ENCODE measurements at regions not wholly inside any gene's neighbourhood (a gene's known extent, or its start where the extent isn't known, plus 50 kb on each side); places are given as distances from the start of the nearest gene placed in this dataset.
A peak's percentile ranks its signal among the peaks of the same experiment; 100 is the strongest.

DNA sequence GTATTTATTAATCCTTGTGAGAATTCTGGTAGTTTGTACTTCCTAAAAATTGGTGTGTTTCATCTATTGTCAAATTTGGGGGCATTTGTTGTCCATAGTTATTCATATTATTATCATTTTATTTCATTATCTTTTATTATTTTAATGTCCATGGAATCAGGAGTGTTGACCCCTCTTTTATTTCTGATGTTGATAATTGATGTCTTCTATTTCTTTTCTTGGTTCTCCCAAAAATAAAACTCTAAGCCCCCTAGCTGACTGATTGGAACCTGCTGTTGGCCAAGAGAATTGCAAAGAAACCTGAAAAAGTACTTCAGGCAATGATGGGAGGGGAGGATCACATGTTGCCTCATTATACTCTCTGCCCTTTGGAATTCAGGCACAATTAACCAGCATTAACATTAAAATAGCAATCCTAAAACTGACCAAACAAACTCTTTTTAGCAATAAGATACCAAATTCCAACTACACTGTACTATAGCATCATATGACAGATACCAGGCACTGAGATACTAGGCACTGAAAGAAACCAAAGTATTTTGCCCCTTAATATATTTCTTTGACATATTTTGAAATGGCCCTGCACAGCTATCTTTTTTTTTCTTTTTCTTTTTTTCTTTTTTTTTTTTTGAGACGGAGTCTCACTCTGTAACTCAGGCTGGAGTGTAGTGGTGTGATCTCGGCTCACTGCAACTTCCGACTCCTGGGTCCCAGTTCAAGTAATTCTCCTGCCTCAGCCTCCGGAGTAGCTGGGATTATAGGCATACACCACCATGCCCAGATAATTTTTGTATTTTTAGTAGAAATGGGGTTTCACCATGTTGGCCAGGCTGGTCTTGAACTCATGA is 1097.2 kb upstream of the CNTNAP5 start:
- ATAC-seq: no peak

DNA sequence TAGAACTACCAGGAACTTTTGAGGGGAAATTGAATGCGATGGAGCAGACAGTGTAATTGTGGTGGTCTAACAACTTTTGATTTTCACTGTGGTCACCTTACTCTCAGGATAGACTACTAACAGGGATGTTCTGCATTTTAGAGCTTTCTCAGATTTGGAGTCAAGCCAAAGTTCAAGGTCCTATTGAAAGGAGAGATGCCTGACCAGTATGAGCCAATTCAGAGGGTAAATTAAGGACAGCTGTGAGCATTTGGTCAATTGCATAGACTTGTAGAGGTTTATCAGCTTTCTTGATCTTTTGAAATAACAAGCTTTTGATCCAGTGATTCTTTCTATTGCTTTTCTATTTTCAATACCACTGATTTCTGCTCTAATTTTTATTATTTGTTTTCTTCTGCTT is 1095.7 kb upstream of the CNTNAP5 start:
- no peak for ATAC-seq

DNA sequence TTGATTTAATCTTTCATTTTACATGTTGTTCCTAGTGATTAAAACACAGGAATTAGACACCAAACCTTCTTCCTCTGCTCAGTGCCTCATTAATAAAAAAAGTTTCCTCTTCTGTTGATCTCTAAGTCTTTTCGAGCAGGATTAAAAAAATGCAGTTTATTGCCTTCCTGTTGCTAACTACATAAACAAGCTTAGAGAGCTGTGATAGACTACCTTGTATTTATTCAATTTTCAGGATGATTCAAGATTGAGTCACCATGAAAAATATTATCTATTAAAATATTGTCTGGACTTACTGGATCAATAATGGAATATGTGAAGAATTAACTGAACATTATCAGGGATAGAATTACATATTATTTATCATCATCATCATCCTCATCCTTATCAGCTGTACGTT is 1089.6 kb upstream of the CNTNAP5 start:
- no peak for ATAC-seq

DNA sequence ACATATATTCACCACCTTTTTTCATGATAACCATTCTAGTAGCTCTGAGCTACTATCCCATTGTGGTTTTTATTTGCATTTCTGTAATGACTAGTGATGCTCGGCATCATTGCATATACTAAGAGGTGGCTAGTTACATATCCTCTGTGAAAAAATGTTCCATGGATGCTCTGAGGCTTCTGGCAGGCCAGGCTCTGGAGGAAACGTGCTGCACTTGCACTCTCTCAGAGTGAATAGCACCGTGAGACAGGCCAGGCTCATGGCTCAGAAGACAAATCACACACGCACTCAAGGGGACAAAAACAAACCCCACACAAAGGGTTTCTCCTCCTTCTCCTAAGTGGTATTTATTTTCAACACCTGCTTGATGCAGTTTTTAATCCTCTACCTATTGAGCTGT is 1085.3 kb upstream of the CNTNAP5 start:
- ATAC-seq: no peak

DNA sequence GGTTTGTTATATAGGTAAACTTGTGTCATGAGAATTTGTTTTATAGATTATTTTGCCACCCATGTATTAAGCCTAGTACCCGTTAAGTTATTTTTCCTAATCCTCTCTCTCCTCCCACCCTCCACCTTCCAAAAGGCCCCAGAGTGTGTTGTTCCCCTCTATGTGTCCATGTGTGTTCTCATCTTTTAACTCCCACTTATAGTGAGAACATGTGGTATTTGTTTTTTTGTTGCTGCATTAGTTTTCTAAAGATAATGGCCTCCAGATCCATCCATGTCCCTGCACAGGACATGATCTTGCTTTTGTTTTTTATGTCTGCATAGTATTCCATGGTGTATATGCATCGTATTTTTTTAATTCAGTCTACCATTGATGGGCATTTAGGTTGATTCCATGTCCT is 1075.6 kb upstream of the CNTNAP5 start:
- no peak for ATAC-seq

DNA sequence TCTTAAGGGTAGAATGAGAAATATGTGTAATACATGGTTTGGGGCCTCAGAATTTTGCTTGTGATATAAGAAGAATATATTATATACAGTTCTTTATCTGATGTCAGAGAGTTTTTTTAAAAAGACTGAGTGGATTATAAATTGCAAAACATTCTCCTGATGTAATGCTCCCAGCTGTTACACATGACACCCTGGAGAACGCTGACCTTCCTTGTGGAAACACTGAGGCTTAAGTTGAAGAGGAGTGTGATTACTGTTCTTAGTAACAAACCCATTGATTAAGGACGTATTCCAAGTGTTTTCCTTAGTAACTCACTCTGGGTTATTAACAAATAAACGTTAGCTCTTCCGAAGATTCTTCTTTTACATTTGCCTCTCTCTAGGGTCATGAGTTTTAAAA is 1069.3 kb upstream of the CNTNAP5 start:
- no peak for ATAC-seq

DNA sequence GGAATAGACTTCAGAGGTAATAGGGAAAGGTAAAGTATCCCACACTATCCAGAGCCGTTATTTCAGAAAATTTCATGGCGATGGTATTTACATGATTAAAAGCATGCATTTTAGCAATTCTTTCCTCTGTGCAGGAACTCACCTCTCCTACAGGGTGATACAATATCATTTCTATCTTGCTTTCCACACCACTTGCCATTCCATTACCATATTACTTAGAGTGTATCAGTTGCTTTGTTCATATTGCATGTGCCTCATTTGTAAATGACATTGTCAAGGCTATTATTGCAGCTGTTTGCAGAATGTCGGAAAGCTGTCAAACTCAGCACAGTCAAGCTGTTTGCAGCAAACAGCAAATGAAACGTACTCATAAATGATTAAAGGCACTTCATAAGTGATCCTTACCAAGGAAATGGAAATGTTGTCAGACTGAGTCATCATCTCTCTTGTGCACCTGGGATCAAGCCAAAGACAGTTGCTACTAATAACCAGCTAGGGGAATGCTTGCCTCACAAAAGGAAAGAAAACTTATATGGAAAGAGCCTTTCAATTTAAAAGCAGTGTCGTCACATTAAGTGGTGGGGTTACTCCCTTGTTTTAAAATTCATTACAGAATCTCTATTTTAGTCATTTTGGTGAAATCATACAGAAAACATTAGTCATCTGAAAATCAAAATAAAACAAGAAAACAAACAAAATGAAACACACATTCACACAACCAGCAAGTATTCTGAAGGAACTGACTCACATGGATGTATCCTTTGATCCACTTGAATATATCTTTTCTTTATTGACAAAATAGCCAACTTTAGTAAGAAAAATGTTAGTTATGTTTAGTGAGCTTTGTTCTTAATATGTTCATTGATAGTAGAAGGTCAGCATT is 1064.1 kb upstream of the CNTNAP5 start:
- no peak for ATAC-seq

DNA sequence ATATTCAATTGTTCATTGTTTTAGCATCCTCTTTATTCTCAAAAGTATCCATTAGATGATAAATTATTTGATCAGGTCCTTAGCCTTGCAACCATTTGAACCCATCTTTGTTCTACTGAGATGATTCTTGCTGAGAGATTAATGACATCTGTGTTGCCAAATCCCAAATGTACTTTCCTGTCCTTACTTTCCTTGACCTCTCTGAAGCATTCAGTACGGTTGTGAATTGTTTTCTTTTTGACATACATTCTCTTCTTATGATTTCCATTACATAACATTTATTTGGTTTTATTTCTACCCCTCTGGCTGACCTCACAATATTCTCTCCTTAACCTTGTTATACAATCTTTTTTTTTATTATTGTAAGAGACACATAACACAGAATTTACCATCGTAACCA is 1058.6 kb upstream of the CNTNAP5 start:
- no peak for ATAC-seq

DNA sequence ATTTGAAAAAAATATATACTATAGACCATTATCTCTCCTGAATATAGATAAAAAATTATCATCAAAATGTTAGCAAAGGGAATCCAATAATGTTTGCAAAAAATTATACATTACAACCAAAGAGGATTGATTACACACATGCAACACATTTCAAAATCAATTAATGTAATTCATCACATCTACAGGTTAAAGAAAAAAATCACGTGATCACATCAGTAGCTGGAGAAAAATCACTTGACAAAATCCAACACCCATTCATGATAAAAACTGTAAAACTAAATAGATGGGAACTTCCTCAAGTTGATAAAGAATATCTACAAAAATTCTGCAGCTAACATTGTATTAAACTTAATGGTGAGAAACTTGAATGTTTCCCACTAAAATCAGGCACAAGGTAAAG is 1047.5 kb upstream of the CNTNAP5 start:
- no peak for ATAC-seq

DNA sequence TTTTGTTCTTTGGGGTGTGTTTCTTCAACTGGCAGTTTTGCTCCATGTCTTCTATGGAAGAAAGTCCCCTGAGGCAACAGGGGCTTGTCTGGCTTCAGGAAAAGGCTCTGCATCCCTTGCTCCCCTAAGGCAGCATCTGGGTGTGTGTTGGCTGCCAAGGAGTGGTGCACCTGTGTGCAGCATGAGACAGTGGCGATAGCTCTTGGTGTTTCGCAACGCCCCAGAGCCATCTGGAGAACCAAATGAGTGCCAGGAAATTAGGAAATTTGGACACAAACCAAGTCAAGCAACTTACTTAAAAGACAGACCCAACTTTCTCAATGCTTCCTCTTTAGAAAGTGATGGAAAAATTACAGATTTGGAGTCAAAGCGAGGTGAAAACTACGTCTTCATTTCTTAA is 1044.4 kb upstream of the CNTNAP5 start:
- ATAC-seq: no peak

DNA sequence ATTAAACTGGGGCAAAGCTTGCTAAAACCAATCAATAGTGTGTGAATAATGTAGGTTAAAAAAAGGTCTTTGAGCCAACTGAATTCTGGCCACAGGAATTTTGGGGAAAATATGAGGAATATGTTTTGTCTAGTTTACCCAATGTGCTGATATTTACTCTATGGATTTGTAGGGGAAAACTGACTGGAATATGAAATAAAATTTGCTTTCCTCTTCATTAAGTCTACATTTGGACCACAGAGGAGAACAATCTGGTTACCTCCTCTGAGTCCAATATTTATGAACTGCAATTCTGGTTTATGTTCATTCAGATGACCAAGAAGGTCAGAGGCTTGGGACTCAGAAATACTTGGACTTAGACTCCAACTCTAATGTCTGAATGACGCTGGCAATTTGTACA is 1042.2 kb upstream of the CNTNAP5 start:
- ATAC-seq: no peak

DNA sequence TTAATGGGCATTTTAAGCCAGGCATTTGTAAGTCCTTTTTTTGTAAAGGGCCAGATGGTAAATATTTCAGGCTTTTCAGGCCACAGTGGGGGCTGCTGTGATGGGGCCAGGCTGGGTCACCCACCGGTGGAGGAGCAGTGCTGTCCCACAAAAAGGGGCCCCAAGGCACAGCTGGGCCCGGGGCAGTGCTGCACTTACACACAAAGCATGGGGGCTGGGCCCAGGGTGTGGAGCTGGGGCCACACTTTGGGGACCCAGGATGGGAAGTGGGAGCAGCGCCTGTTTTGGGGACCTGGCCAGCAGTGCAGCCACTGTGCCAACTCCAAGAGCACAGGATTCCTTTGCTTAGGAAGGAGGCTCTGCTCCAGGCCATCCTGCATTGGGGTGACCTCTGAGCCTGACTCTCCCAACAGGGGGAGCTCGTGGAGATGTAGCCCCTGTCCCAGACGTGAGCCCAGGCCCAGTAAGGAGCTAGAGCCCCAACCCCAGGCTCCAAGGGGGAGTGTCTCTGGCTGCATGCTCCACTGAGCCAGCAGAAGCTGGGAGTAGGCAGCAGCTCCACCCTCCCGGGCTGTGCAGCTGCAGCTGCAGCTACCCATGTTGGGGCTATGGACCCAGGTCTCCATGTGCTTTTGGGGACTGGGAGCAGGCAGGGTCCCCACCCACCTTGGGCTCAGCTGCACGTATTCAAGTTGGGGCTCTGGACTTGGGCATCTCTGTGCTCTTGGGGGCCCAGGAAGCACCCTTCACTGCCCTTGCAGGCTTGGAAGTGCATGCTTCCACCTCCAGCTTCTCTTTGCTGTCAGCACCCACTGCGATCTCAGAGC is 1036.5 kb upstream of the CNTNAP5 start:
- peak; percentile 22 for ATAC-seq

DNA sequence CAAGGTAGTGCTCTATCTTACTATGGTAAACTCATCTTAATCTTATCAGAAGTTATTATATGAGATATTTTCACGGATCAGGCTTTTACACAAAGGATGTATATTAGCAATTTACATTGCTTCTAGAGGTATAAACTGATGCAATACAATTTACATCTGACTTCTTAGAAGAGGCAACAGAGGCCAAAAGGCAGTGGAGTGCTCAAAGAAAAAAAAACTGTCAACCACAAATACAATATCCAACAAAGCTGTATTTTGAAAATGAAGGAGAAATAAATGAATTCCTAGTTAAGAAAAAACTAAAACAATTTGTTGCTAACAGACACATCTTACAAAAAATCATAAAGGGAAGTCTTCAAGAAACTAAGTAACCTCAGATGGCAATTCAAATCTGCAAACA is 1031.5 kb upstream of the CNTNAP5 start:
- no peak for ATAC-seq

DNA sequence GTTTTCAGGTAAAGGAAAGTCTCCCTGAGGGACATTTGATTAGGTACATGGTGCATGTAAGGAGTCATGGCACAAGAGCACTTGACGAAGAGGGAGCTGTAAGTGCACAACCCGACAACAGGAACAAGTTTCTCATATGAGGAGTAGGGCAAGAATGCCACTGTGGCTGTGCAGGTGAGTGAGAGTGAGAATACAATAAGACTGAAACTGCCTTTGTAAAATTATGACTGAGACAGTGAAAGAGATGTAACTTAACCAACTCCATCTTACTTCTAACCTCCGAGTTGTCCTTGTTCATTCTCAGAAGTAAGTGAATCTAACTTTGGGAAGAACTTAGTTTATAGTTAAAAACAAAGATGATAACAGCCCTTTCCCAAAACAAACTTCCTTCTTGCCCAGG is 1025.8 kb upstream of the CNTNAP5 start:
- no peak for ATAC-seq

DNA sequence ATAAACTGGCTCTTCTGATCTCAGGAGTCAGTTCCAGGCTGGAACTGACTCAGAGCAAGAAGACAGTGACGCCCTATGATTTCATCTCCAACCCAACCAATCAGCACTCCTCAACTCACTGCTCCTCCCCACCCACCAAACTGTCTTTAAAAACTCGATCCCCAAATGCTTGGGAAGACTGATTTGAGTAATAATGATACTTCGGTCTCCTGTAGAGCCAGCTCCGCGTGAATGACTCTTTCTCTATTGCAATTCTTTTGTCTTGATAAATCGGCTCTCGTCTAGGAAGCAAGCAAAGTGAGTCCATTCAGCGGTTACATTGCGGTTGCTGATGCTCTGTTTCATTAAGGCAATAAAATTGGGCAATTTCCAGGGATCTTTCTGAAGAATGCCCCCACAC is 1025.3 kb upstream of the CNTNAP5 start:
- ATAC-seq: no peak

DNA sequence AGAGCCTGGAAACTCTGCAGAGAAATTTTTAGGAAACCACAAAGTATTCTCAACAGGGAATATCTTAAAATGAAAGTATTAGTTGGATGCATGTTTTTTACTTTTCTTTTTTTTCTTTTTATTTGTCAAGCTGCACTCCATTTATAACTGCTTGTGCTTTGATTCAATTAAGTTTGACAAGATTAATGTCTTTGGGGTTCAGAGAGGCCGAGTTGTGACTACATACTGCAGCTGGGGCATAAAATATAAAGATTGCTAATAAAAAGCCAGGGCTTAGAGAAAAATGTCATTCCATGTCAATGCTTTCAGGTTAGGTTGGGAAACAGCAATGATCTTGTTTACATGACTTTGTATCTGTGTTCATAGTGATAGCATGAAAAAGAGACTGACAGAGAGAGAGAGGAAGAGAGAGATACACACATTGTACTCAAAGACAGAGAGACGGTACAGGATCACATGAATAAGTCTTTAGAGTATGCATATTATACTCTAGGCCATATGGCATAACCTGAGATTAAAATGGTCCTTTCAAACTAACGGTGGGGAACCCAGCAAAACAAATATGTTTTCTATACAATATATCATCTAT is 1022.3 kb upstream of the CNTNAP5 start:
- no peak for ATAC-seq

DNA sequence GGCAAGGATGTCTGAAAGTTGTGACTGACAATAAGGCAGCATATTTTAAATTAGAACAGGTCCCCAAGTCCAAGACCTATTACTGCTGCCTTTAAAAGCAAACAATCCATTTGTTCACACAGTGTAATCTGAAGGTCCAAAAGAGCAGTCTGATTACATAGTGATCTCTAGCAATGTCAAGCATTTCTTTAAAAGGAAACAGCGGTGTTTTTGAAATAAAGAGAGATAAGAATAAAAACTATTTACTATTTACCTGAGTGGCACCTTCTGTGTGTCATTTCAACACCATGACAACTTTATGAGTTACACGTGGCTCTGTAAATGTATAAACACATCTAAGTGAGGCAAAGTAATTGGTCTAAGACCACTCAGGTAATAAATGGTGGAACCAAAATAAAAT is 1009.9 kb upstream of the CNTNAP5 start:
- ATAC-seq: no peak

DNA sequence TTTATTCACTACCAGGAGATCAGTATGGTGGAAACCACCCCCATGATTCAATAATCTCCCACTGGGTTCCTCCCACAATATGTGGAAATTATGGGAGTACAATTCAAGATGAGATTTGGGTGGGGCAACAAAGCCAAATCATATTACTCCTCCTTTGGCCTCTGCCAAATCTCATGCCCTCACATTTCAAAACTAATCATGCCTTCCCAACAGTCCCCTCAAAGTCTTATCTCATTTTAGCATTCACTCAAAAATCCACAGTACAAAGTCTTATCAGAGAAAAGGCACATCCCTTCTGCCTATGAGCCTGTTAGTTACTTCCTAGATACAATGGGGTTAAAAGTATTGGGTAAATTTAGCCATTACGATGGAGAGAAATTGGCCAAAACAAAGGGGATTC is 989.5 kb upstream of the CNTNAP5 start:
- no peak for ATAC-seq

DNA sequence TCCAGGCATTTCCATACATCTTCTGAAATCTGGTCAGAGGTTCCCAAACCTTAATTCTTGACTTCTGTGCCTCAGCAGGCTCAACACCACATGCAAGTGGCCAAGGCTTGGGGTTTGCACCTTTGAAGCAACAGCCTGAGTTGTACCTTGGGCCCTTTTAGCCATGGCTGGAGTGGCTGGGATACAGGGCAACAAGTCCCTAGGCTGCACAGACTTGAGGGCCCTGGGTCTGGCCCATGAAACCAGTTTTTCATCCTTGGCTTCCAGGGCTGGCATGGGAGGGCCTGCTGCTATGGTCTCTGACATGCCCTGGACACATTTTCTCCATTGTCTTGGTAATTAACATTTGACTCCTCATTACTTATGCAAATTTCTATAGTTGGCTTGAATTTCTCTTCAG is 988.8 kb upstream of the CNTNAP5 start:
- no peak for ATAC-seq

DNA sequence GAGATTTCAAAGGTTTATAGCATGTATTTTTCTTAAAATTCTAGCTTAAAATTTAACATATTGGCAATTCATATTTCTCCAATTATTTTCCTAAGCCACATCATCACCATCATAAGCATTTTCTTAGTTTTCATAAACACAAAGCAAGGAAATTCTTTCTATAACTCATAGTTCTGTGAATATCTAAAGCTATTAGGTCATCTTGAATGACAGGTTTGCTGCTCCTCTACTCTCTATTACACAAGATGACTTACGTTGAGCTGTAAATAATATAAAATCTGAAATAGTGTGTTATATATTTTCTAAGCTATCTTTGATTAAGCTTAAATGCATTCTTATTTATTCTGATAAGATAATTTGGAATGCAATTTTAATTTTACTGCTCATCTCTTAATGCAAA is 984.6 kb upstream of the CNTNAP5 start:
- no peak for ATAC-seq

DNA sequence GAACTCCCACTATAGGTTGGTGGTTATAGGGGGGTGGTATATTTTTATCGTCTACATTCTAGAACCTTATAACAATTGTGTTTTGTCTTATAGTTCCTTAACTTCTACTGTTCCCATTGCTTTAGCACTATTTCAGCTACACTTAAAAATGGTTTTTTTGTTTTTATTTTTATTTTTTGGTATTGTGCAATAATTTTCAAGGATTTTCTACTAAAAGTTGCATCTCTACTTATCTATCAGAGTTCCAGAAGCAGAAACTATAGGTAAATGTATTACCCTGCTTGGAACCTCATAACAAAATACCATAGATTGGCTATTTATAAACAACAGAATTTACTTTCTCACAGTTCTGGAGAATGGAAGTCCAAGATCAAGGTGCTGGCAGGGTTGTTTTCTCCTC is 981.6 kb upstream of the CNTNAP5 start:
- ATAC-seq: no peak

DNA sequence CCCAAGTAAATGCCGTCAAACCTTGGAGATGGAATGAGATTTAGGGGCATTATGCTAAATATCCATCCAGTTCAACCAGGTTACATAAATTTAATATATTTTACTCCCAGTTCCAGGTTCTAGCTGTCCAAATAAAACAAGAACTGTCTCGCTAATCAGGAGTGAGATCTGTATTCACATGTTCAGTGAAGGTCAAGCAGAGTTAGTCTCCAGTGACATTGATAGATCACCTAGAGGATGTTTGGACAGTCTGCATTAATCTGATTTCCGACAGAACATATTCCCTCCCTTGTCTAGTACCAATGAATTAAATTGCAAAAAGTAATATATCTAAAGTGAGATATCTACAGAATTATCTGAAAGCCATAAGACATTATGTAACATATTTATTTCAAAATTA is 979.4 kb upstream of the CNTNAP5 start:
- no peak for ATAC-seq

DNA sequence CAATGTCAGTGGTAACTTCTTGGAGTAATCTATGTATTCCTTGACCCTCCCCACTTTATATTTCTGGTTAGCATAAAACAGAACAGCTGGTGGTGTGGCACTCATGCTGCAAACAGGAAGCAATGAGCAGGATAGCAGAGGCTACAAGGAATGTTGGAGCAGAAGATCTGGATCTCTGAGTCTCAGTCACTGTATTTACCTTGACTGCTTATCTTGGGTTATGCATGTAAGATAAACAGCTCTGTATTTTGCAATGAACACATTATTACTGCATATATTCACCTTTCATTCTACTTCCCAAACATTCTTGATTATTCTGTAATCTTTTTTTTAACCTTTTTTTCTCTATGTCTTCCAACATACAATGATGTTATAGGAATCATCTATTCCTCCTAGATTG is 977.9 kb upstream of the CNTNAP5 start:
- no peak for ATAC-seq

All from esophagus mucosa (tissue), 1 donor.